ENCODE measurements at regions not wholly inside any gene's neighbourhood (a gene's known extent, or its start where the extent isn't known, plus 50 kb on each side); places are given as distances from the start of the nearest gene placed in this dataset.

DNA sequence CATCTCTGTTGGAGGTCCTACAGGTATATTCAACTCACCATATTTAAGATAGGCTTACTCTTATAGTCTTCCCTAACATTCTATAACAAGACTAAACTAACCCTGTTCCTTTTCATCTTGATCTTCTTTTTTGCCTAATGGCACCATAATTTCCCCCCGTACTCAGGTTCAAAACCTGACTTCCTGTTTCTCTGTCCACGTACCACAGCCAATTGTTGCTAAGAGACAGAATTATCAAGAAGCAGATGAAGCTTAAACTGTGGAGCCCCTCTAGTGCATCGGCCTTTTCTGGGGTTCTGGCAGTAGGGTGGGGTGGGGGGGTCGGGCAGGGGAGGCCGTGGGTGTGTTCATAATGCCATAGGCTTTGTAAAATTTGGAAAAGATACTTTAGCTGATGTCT, 109.2 kb downstream of the EVX1 start:
- no peak overlapping the region for H3K4me3 ChIP-seq (ENCODE audit: low read depth, low read length)
- DNase-seq (ENCODE audit: low read depth) = no peak
- in situ Hi-C loops (cut with HindIII; ENCODE audit: low sequenced_read_pairs) = loop anchor here (5.0 kb wide), 1 partner anchor 89 kb away; no protein-coding TSS in a partner anchor
- no peak for TF ChIP-seq CTCF (IDR thresholded peaks at IDR 0.05; ENCODE audit: low read depth, low read length, missing control alignments)

GRCh38 chr7:27359181-27360125, 116.9 kb downstream of the EVX1 start:
- TF ChIP-seq CTCF (IDR thresholded peaks at IDR 0.05; ENCODE audit: low read depth, low read length, missing control alignments) = no peak
- in situ Hi-C loops (cut with HindIII; ENCODE audit: low sequenced_read_pairs) = no loop called here
- DNase-seq (ENCODE audit: low read depth) = no peak
- no peak overlapping the region for H3K4me3 ChIP-seq (ENCODE audit: low read depth, low read length)

DNA sequence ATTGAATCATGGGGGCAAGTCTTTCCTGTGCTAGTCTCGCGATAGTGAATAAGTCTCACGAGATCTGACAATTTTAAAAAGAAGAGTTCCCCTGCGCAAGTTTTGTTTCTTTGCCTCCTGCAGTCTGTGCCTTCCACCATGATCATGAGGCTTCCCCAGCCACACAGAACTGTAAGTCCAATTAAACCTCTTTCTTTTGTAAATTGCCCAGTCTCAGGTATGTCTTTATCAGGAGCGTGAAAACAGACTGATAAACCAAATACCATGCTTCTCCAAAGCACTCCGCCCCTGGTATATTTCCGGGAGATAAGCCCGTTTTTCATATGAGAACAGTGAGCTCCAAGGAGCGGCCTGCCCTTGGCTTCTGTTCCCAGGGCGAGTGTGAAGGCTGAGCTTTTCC, 118.9 kb downstream of the EVX1 start:
- no peak for TF ChIP-seq CTCF (IDR thresholded peaks at IDR 0.05; ENCODE audit: low read depth, low read length, missing control alignments)
- DNase-seq (ENCODE audit: low read depth) = no peak
- no peak overlapping the region for H3K4me3 ChIP-seq (ENCODE audit: low read depth, low read length)
- in situ Hi-C loops (cut with HindIII; ENCODE audit: low sequenced_read_pairs) = no loop called here

DNA sequence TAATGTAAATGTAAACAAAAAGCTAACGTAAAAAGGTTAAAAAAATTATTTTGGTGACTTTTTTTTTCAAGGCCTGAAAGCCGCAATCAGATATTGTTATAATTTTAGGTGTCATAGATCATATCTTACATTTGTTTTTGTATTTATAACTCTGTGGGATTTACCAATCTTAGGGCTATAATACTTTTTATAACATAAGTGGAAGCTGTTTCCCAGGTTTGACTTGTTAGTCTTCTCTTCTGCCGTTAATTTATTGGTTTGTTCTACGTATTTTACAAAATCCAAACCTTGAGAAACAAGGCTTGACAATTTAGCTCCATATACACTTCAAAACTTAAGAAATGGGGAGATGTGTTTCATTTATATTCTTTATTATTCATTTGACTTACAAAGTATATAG, 119.4 kb downstream of the EVX1 start:
- no peak overlapping the region for H3K4me3 ChIP-seq (ENCODE audit: low read depth, low read length)
- no peak for TF ChIP-seq CTCF (IDR thresholded peaks at IDR 0.05; ENCODE audit: low read depth, low read length, missing control alignments)
- in situ Hi-C loops (cut with HindIII; ENCODE audit: low sequenced_read_pairs) = no loop called here
- DNase-seq (ENCODE audit: low read depth) = no peak

DNA sequence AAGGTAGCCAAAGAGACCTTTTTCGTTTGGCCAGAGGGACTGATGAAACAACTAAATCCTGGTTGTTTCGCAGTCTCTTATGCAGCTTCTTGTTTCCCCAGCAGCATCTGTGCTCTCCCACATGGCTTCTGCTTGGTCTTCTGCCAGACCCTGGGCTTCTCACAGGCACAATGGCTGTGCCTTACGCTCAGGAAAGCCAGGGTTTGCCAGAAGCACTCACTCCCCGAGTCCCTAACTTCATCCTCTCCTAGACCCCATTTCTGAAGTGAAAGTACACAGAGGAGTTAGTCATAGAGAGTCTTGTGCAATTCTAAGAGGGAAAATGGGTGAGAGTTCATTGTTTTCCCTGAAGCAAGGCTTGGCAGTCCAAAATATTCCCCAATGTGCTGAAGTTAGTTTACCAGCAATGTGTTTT, 121.7 kb downstream of the EVX1 start:
- TF ChIP-seq CTCF (IDR thresholded peaks at IDR 0.05; ENCODE audit: low read depth, low read length, missing control alignments) = no peak
- in situ Hi-C loops (cut with HindIII; ENCODE audit: low sequenced_read_pairs) = no loop called here
- H3K4me3 ChIP-seq (ENCODE audit: low read depth, low read length) = no peak overlapping the region
- peak; percentile 51 for DNase-seq (ENCODE audit: low read depth)

- no peak for DNase-seq (ENCODE audit: low read depth)
- no peak for TF ChIP-seq CTCF (IDR thresholded peaks at IDR 0.05; ENCODE audit: low read depth, low read length, missing control alignments)
- no peak overlapping the region for H3K4me3 ChIP-seq (ENCODE audit: low read depth, low read length)
- in situ Hi-C loops (cut with HindIII; ENCODE audit: low sequenced_read_pairs) = no loop called here
Measured at GRCh38 chr7:27367179-27367932, 124.8 kb downstream of the EVX1 start.

All from astrocyte of the cerebellum (primary cell).